HEK293T (cell line): ENCODE measurements at regions not wholly inside any gene's neighbourhood (a gene's known extent, or its start where the extent isn't known, plus 50 kb on each side); places are given as distances from the start of the nearest gene placed in this dataset.

Experiments used
- FOXA1 ChIP-seq: fragments of 450-650 bp; IDR thresholded peaks from 2 replicates; pipeline ENCODE4 v1.6.1; 2016; ENCODE audit warnings: mild to moderate bottlenecking
- NFRKB ChIP-seq: fragments of 450-650 bp; IDR thresholded peaks from 2 replicates; pipeline ENCODE4 v1.6.1; 2016; ENCODE audit warnings: mild to moderate bottlenecking, moderate library complexity
- ZNF384 ChIP-seq: fragments of 450-650 bp; IDR thresholded peaks from 2 replicates; pipeline ENCODE4 v1.6.1; 2016

- TF ChIP-seq NFRKB: no peak
- no peak for TF ChIP-seq FOXA1
- no peak for TF ChIP-seq ZNF384
Measured at GRCh38 chr5:123283499-123283898, 139.7 kb downstream of the CEP120 start.
